ENCODE measurements at regions not wholly inside any gene's neighbourhood (a gene's known extent, or its start where the extent isn't known, plus 50 kb on each side); places are given as distances from the start of the nearest gene placed in this dataset.

DNA sequence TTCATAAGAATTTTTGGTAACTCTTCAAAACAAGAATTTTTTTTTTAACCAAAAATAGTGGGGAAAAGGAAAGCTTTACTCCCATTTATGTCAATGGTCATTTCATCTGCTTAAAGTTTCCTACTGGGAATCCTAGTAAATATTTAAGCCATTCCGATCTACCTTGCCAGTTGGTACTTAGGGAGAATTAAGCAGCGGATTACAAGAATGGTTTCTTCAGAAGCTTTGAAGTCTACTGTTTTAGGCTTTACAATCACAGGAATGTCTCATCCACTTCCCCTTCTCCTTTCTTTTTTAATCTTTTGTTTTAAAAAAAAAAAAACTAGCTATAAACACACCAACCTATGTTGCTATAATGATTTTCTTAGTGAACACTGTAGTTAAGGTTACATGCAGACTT is 341.4 kb upstream of the ATP11B start:
- Mint-ChIP-seq H3K4me3 (ENCODE audit: unreplicated experiment) (no peak overlapping the region), H3K27ac (ENCODE audit: unreplicated experiment) (no peak overlapping the region), H3K27me3 (ENCODE audit: low read depth, unreplicated experiment) (no peaks in the 10 kb centered on the region), H3K4me1 (ENCODE audit: low read depth, unreplicated experiment) (no peaks in the 10 kb centered on the region), H3K9me3 (ENCODE audit: unreplicated experiment) (peaks cover 6% of the 10 kb centered on the region), H3K36me3 (ENCODE audit: low read depth, unreplicated experiment) (no peaks in the 10 kb centered on the region)
- Histone ChIP-seq H3K79me2 (ENCODE audit: insufficient read depth, low read length) (no peaks in the 10 kb centered on the region), H2AFZ (ENCODE audit: low read depth, low read length) (no peak overlapping the region), H3K27ac (ENCODE audit: low read depth, low read length) (no peak overlapping the region), H3K4me2 (ENCODE audit: low read length) (no peak overlapping the region), H3K27me3 (ENCODE audit: insufficient read depth, low read length) (no peaks in the 10 kb centered on the region), H3K4me1 (ENCODE audit: insufficient read depth, low read length) (no peaks in the 10 kb centered on the region), H4K20me1 (ENCODE audit: insufficient read depth, low read length) (no peaks in the 10 kb centered on the region), H3K4me3 (ENCODE audit: insufficient read depth, low read depth, low read length) (no peak overlapping the region), H3K9ac (ENCODE audit: low read length) (no peak overlapping the region), H3K9me3 (ENCODE audit: insufficient read depth, low read depth, low read length) (no peaks in the 10 kb centered on the region), H3K36me3 (ENCODE audit: insufficient read depth, low read length) (no peaks in the 10 kb centered on the region)
- FAIRE-seq = no peak
- no peak for DNase-seq (ENCODE audit: low read depth)
- no peak for TF ChIP-seq EZH2 (IDR thresholded peaks at IDR 0.05; ENCODE audit: insufficient read depth, low read length)
- TF ChIP-seq, protein P1, sequence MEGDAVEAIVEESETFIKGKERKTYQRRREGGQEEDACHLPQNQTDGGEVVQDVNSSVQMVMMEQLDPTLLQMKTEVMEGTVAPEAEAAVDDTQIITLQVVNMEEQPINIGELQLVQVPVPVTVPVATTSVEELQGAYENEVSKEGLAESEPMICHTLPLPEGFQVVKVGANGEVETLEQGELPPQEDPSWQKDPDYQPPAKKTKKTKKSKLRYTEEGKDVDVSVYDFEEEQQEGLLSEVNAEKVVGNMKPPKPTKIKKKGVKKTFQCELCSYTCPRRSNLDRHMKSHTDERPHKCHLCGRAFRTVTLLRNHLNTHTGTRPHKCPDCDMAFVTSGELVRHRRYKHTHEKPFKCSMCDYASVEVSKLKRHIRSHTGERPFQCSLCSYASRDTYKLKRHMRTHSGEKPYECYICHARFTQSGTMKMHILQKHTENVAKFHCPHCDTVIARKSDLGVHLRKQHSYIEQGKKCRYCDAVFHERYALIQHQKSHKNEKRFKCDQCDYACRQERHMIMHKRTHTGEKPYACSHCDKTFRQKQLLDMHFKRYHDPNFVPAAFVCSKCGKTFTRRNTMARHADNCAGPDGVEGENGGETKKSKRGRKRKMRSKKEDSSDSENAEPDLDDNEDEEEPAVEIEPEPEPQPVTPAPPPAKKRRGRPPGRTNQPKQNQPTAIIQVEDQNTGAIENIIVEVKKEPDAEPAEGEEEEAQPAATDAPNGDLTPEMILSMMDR (IDR thresholded peaks at IDR 0.05; ENCODE audit: insufficient read depth, low read depth, low read length) = no peak

DNA sequence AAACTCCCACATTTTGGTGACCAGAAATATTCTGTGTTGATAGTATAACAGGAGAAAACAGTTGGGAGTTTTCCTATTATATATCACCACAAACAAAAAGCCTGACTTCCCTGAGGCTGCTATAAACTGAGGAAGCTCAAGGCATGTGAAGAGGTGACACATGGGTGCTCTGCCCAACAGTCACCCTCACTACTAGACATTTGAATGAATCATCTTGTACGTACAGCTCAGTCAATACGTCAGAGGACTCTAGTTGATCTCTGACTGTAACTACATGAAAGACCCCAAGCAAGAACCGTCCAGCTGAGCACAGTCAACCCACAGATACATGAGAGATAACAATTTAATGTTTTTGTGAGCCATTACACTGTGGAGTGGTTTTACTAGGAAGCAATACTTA is 338.3 kb upstream of the ATP11B start:
- Mint-ChIP-seq H3K27me3 (ENCODE audit: low read depth, unreplicated experiment) (no peaks in the 10 kb centered on the region), H3K36me3 (ENCODE audit: low read depth, unreplicated experiment) (no peaks in the 10 kb centered on the region), H3K4me1 (ENCODE audit: low read depth, unreplicated experiment) (no peaks in the 10 kb centered on the region), H3K4me3 (ENCODE audit: unreplicated experiment) (no peak overlapping the region), H3K9me3 (ENCODE audit: unreplicated experiment) (peaks cover 6% of the 10 kb centered on the region), H3K27ac (ENCODE audit: unreplicated experiment) (no peak overlapping the region)
- Histone ChIP-seq H3K4me1 (ENCODE audit: insufficient read depth, low read length) (no peaks in the 10 kb centered on the region), H3K4me3 (ENCODE audit: insufficient read depth, low read depth, low read length) (no peak overlapping the region), H3K4me2 (ENCODE audit: low read length) (no peak overlapping the region), H3K36me3 (ENCODE audit: insufficient read depth, low read length) (no peaks in the 10 kb centered on the region), H3K9me3 (ENCODE audit: insufficient read depth, low read depth, low read length) (no peaks in the 10 kb centered on the region), H3K27me3 (ENCODE audit: insufficient read depth, low read length) (no peaks in the 10 kb centered on the region), H2AFZ (ENCODE audit: low read depth, low read length) (no peak overlapping the region), H4K20me1 (ENCODE audit: insufficient read depth, low read length) (no peaks in the 10 kb centered on the region), H3K79me2 (ENCODE audit: insufficient read depth, low read length) (no peaks in the 10 kb centered on the region), H3K9ac (ENCODE audit: low read length) (no peak overlapping the region), H3K27ac (ENCODE audit: low read depth, low read length) (no peak overlapping the region)
- no peak for DNase-seq (ENCODE audit: low read depth)
- TF ChIP-seq, protein P1 (IDR thresholded peaks at IDR 0.05; ENCODE audit: insufficient read depth, low read depth, low read length) = no peak
- TF ChIP-seq EZH2 (IDR thresholded peaks at IDR 0.05; ENCODE audit: insufficient read depth, low read length) = no peak
- no peak for FAIRE-seq

DNA sequence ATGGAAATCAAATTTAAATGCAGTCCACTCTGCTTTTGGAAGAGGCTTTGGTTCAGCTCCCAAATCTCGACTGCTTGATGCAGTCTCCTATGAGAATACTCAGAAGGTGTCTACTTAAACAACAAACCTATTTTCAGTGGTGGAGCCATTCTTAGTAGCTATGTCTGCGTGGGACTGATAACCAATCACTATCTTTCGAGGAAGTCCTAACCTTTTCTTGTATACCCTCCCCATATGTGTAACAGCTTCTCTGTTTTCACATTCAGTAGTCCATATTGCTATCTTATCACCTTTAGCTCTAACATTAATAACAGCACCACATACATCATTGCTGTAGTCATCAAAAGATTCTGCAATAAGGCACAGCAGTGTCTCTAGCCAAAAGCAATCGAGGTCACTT is 333.0 kb upstream of the ATP11B start:
- no peak for TF ChIP-seq EZH2 (IDR thresholded peaks at IDR 0.05; ENCODE audit: insufficient read depth, low read length)
- TF ChIP-seq, protein P1 (IDR thresholded peaks at IDR 0.05; ENCODE audit: insufficient read depth, low read depth, low read length) = no peak
- Histone ChIP-seq H3K4me3 (ENCODE audit: insufficient read depth, low read depth, low read length) (no peak overlapping the region), H3K4me1 (ENCODE audit: insufficient read depth, low read length) (no peaks in the 10 kb centered on the region), H4K20me1 (ENCODE audit: insufficient read depth, low read length) (no peaks in the 10 kb centered on the region), H3K4me2 (ENCODE audit: low read length) (no peak overlapping the region), H3K36me3 (ENCODE audit: insufficient read depth, low read length) (no peaks in the 10 kb centered on the region), H3K9me3 (ENCODE audit: insufficient read depth, low read depth, low read length) (no peaks in the 10 kb centered on the region), H2AFZ (ENCODE audit: low read depth, low read length) (no peak overlapping the region), H3K9ac (ENCODE audit: low read length) (no peak overlapping the region), H3K27me3 (ENCODE audit: insufficient read depth, low read length) (no peaks in the 10 kb centered on the region), H3K79me2 (ENCODE audit: insufficient read depth, low read length) (no peaks in the 10 kb centered on the region), H3K27ac (ENCODE audit: low read depth, low read length) (no peak overlapping the region)
- DNase-seq (ENCODE audit: low read depth) (no peak), FAIRE-seq (no peak)
- Mint-ChIP-seq H3K9me3 (ENCODE audit: unreplicated experiment) (peaks cover 6% of the 10 kb centered on the region), H3K27me3 (ENCODE audit: low read depth, unreplicated experiment) (no peaks in the 10 kb centered on the region), H3K4me3 (ENCODE audit: unreplicated experiment) (no peak overlapping the region), H3K27ac (ENCODE audit: unreplicated experiment) (no peak overlapping the region), H3K36me3 (ENCODE audit: low read depth, unreplicated experiment) (no peaks in the 10 kb centered on the region), H3K4me1 (ENCODE audit: low read depth, unreplicated experiment) (no peaks in the 10 kb centered on the region)

Data from astrocyte (in vitro differentiated cells and primary cell).